Effector memory CD8-positive, alpha-beta T cell (primary cell): ENCODE measurements at regions not wholly inside any gene's neighbourhood (a gene's known extent, or its start where the extent isn't known, plus 50 kb on each side); places are given as distances from the start of the nearest gene placed in this dataset.

Source experiments
- ATAC-seq: fragments of 150-1000 bp; cut with Tn5 transposase; replicated peaks from 2 replicates; pipeline ENCODE4 v1.10.0; 2021; ENCODE audit warnings: mild to moderate bottlenecking, moderate library complexity
- DNase-seq, 3 experiments: peaks; one replicate each; pipeline ENCODE4 v3.0.0; 2021
- H3K27ac Mint-ChIP-seq, 2 donors: one replicate each; pipeline ENCODE4 v1.8.0; 2022; ENCODE audit warnings: mild to moderate bottlenecking in 2 of 2, mixed read lengths in 2 of 2, moderate library complexity in 2 of 2
- H3K27me3 Mint-ChIP-seq, 2 donors: one replicate each; pipeline ENCODE4 v1.8.0; 2022; ENCODE audit warnings: mixed read lengths in 2 of 2
- H3K36me3 Mint-ChIP-seq: one replicate; pipeline ENCODE4 v1.8.0; 2022; ENCODE audit warnings: mild to moderate bottlenecking, moderate library complexity, mixed read lengths; ENCODE audit not compliant: insufficient read depth
- H3K4me1 Mint-ChIP-seq, 2 donors: one replicate each; pipeline ENCODE4 v1.8.0; 2022; ENCODE audit warnings: low read depth in 2 of 2, mixed read lengths in 2 of 2
- H3K4me3 Mint-ChIP-seq, 2 donors: one replicate each; pipeline ENCODE4 v1.8.0; 2022; ENCODE audit warnings: mild to moderate bottlenecking in 2 of 2, mixed read lengths in 2 of 2, moderate library complexity in 2 of 2
- H3K9me3 Mint-ChIP-seq, 2 donors: one replicate each; pipeline ENCODE4 v1.8.0; 2022; ENCODE audit warnings: mixed read lengths in 2 of 2

GRCh38 chr5:68460147-68460798, 244.7 kb downstream of the PIK3R1 start:
- Mint-ChIP-seq H3K27ac (no peak overlapping the region), H3K4me1 (peaks cover 3 to 7% of the 10 kb centered on the region in 2 donors)
- ATAC-seq = peak; percentile 48

GRCh38 chr5:68463606-68464005, 248.1 kb downstream of the PIK3R1 start:
- Mint-ChIP-seq H3K4me3 (no peak overlapping the region), H3K27me3 (no peaks in the 10 kb centered on the region), H3K9me3 (no peaks in the 10 kb centered on the region), H3K27ac (no peak overlapping the region), H3K4me1 (peaks cover 3% of the 10 kb centered on the region in 2 donors), H3K36me3 (no peaks in the 10 kb centered on the region)
- DNase-seq (no peak), ATAC-seq (no peak)

More at GRCh38 chr5:68460147-68460798, 244.7 kb downstream of the PIK3R1 start:
- no peaks in the 10 kb centered on the region for H3K36me3 Mint-ChIP-seq
- H3K4me3 Mint-ChIP-seq = no peak overlapping the region
- no peaks in the 10 kb centered on the region for H3K27me3 Mint-ChIP-seq
- no peaks in the 10 kb centered on the region for H3K9me3 Mint-ChIP-seq
- peak; percentile 49 to 62 (median 58) for DNase-seq

DNA sequence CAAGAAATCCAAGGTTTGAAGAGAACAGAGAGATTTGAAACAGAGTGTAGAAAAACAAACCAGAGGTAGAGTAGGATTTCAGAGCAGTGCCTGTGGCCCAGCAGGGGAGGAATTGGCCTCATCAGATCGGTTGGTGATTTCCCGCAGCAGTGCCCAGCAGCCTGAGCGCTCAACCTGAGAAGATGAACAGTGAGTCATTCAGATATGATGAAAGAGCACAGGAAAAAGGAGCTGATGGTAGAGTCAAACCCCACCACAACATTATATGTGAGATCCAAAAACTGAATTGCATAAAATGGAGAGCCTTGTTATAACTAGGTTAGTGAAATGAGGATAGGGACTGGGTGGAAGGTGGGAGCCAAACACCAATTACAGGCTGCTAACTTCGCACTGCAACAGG, 248.9 kb downstream of the PIK3R1 start:
- H3K27me3 Mint-ChIP-seq = no peaks in the 10 kb centered on the region
- no peaks in the 10 kb centered on the region for H3K36me3 Mint-ChIP-seq
- ATAC-seq (peak; percentile 87), DNase-seq (peak; percentile 13 to 21 (median 14))
- H3K4me3 Mint-ChIP-seq = no peak overlapping the region
- no peaks in the 10 kb centered on the region for H3K9me3 Mint-ChIP-seq
- H3K27ac Mint-ChIP-seq = no peak overlapping the region
- H3K4me1 Mint-ChIP-seq = peaks cover 0 to 3% of the 10 kb centered on the region in 2 donors

- H3K27me3 Mint-ChIP-seq = no peaks in the 10 kb centered on the region
- no peak for DNase-seq
These were observed 249.6 kb downstream of the PIK3R1 start for GRCh38 chr5:68465133-68465532.

DNA sequence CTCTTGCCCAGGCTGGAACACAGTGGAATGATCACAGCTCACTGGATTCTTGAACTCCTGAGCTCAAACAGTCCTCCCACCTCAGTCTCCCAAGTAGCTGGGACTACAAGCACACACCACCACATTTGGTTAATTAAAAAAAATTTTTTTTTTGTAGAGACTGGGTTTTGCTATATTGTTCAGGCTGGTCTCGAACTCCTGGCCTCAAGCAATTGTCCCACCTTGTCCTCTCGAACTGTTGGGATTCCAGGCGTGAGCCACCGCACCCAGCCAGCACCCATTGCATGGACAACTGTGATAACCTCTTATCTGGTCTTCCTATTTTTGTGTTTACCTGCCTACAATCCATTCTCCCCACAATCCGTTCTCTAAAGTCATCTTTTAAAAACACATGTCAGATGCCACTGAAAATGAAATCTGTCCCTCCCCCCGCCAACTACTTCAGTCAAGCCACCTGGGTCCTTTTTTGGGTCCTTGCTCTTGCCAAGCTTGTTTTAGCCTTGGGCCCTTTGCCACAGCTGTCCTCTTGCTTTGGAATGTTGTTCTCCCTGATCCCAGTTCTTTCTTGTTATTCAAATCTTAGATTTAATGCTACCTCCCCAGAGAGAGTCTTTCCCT, 250.5 kb downstream of the PIK3R1 start:
- Mint-ChIP-seq H3K4me1 (no peaks in the 10 kb centered on the region), H3K4me3 (no peak overlapping the region), H3K27me3 (no peaks in the 10 kb centered on the region), H3K9me3 (no peaks in the 10 kb centered on the region), H3K27ac (no peak overlapping the region), H3K36me3 (no peaks in the 10 kb centered on the region)
- ATAC-seq (no peak), DNase-seq (no peak)

More at GRCh38 chr5:68465133-68465532, 249.6 kb downstream of the PIK3R1 start:
- no peak overlapping the region for H3K4me3 Mint-ChIP-seq
- ATAC-seq = peak; percentile 59
- no peak overlapping the region for H3K27ac Mint-ChIP-seq
- no peaks in the 10 kb centered on the region for H3K36me3 Mint-ChIP-seq
- peaks cover 0 to under 1% of the 10 kb centered on the region in 2 donors for H3K4me1 Mint-ChIP-seq
- H3K9me3 Mint-ChIP-seq = no peaks in the 10 kb centered on the region

GRCh38 chr5:68467208-68467607, 251.7 kb downstream of the PIK3R1 start:
- Mint-ChIP-seq H3K36me3 (no peaks in the 10 kb centered on the region), H3K4me3 (no peak overlapping the region), H3K4me1 (no peaks in the 10 kb centered on the region), H3K27me3 (no peaks in the 10 kb centered on the region), H3K27ac (no peak overlapping the region), H3K9me3 (no peaks in the 10 kb centered on the region)
- no peak for DNase-seq
- no peak for ATAC-seq

DNA sequence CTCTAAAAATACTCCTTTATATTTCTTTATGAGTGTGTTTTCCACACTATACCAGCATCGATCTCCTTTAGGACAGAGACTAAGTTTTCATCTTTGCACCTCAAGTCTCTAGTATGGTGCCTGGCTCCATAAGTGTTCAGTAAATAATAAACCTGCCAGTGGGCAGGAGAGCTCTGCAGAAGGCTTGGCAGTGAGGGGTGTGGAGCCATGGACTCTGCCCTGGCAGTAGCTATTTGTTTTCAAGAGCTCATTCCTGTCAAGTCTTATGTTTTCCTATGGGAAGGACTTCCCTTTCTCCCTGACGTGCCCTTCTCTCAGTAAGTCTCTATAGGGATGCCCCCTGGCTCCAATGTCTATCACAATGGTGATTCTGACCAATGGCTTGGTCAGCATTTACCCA, 252.2 kb downstream of the PIK3R1 start:
- Mint-ChIP-seq H3K27me3 (no peaks in the 10 kb centered on the region), H3K4me3 (no peak overlapping the region), H3K9me3 (no peaks in the 10 kb centered on the region), H3K4me1 (no peaks in the 10 kb centered on the region), H3K36me3 (no peaks in the 10 kb centered on the region), H3K27ac (no peak overlapping the region)
- ATAC-seq (no peak), DNase-seq (no peak)

- Mint-ChIP-seq H3K9me3 (no peaks in the 10 kb centered on the region), H3K4me3 (no peak overlapping the region), H3K36me3 (no peaks in the 10 kb centered on the region), H3K27me3 (no peaks in the 10 kb centered on the region), H3K27ac (no peak overlapping the region), H3K4me1 (no peaks in the 10 kb centered on the region)
- no peak for ATAC-seq
- no peak for DNase-seq
These were observed 252.8 kb downstream of the PIK3R1 start for GRCh38 chr5:68468322-68468721.

GRCh38 chr5:68475476-68475983, 260.0 kb downstream of the PIK3R1 start:
- no peaks in the 10 kb centered on the region for H3K4me1 Mint-ChIP-seq
- H3K36me3 Mint-ChIP-seq = no peaks in the 10 kb centered on the region
- no peaks in the 10 kb centered on the region for H3K9me3 Mint-ChIP-seq
- peaks cover 0 to 11% of the 10 kb centered on the region in 2 donors for H3K27me3 Mint-ChIP-seq
- DNase-seq = no peak
- no peak overlapping the region for H3K4me3 Mint-ChIP-seq
- ATAC-seq = no peak
- no peak overlapping the region for H3K27ac Mint-ChIP-seq

- H3K27ac Mint-ChIP-seq = no peak overlapping the region
- H3K27me3 Mint-ChIP-seq = peaks cover 0 to 13% of the 10 kb centered on the region in 2 donors
These were observed 261.3 kb downstream of the PIK3R1 start for GRCh38 chr5:68476854-68477253.

GRCh38 chr5:68478301-68479095, 262.9 kb downstream of the PIK3R1 start:
- ATAC-seq = no peak
- Mint-ChIP-seq H3K4me1 (no peaks in the 10 kb centered on the region), H3K36me3 (no peaks in the 10 kb centered on the region), H3K9me3 (no peaks in the 10 kb centered on the region), H3K27me3 (peaks cover 4 to 27% of the 10 kb centered on the region in 2 donors), H3K27ac (no peak overlapping the region), H3K4me3 (no peak overlapping the region)
- no peak for DNase-seq

More at GRCh38 chr5:68476854-68477253, 261.3 kb downstream of the PIK3R1 start:
- no peaks in the 10 kb centered on the region for H3K9me3 Mint-ChIP-seq
- ATAC-seq = no peak
- H3K4me1 Mint-ChIP-seq = no peaks in the 10 kb centered on the region
- H3K36me3 Mint-ChIP-seq = no peaks in the 10 kb centered on the region
- no peak for DNase-seq
- H3K4me3 Mint-ChIP-seq = no peak overlapping the region

DNA sequence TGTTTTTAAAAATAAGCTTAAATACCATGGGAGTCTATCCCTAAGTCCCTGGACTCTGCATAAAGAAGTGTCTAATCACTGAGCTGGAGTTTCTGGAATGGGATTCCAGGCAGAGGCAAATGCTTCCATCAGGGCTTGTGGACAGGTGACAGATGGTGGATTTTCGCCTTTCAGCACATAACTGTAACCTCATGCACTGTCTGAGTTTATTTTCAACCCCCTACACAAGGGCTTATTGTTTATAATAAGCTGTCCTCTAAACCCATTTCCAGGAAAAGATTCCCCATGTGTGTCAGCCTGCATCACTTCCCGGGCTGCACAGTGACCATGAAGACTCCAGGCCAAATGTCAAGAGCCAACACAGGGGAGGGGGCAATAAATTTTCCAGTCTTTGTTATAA, 264.0 kb downstream of the PIK3R1 start:
- no peak overlapping the region for H3K4me3 Mint-ChIP-seq
- H3K27ac Mint-ChIP-seq = no peak overlapping the region
- H3K27me3 Mint-ChIP-seq = peaks cover 8 to 27% of the 10 kb centered on the region in 2 donors
- no peak for DNase-seq
- H3K4me1 Mint-ChIP-seq = no peaks in the 10 kb centered on the region
- H3K9me3 Mint-ChIP-seq = no peaks in the 10 kb centered on the region
- no peak for ATAC-seq
- no peaks in the 10 kb centered on the region for H3K36me3 Mint-ChIP-seq

- Mint-ChIP-seq H3K36me3 (no peaks in the 10 kb centered on the region), H3K9me3 (no peaks in the 10 kb centered on the region), H3K4me3 (no peak overlapping the region), H3K4me1 (no peaks in the 10 kb centered on the region), H3K27me3 (peaks cover 8 to 28% of the 10 kb centered on the region in 2 donors), H3K27ac (no peak overlapping the region)
- DNase-seq (no peak), ATAC-seq (no peak)
These were observed 264.9 kb downstream of the PIK3R1 start for GRCh38 chr5:68480335-68480940.
